K562 (cell line): ENCODE measurements at regions not wholly inside any gene's neighbourhood (a gene's known extent, or its start where the extent isn't known, plus 50 kb on each side); places are given as distances from the start of the nearest gene placed in this dataset.

Experiments used
- ARHGAP35 ChIP-seq: fragments of 450-650 bp; IDR thresholded peaks from 2 replicates; pipeline ENCODE4 v1.6.1; 2018; ENCODE audit not compliant: partially characterized antibody
- BDP1 ChIP-seq: IDR thresholded peaks from 3 replicates; pipeline ENCODE4 v1.6.1; 2011; ENCODE audit not compliant: insufficient read length, insufficient read depth
- BRD4 ChIP-seq: fragments of 200-600 bp; sonication (generic); IDR thresholded peaks from 2 replicates; pipeline ENCODE4 v1.6.1; 2017; ENCODE audit warnings: inconsistent platforms
- CBFA2T3 ChIP-seq: fragments of 450-650 bp; IDR thresholded peaks from 2 replicates; pipeline ENCODE4 v1.6.1; 2017
- CBX5 ChIP-seq: IDR thresholded peaks from 2 replicates; pipeline ENCODE4 v1.6.1; 2014; ENCODE audit warnings: low read depth, borderline replicate concordance
- CEBPB ChIP-seq: fragments of 450-650 bp; IDR thresholded peaks from 2 replicates; pipeline ENCODE4 v1.6.1; 2016; ENCODE audit warnings: missing genetic modification characterization, missing compliant biosample characterization
- DDX20 ChIP-seq: fragments of 450-650 bp; IDR thresholded peaks from 2 replicates; pipeline ENCODE4 v1.6.1; 2016; ENCODE audit warnings: missing genetic modification characterization, low read depth, mild to moderate bottlenecking, missing compliant biosample characterization, moderate library complexity
- GABPB2 ChIP-seq: fragments of 250-450 bp; sonication (Bioruptor Pico); conservative IDR thresholded peaks from 2 replicates; pipeline ENCODE4 v1.5.1; 2021; ENCODE audit warnings: mild to moderate bottlenecking
- HDAC8 ChIP-seq: fragments of 450-650 bp; IDR thresholded peaks from 2 replicates; pipeline ENCODE4 v1.6.1; 2016; ENCODE audit warnings: mild to moderate bottlenecking, missing genetic modification characterization, moderate library complexity, missing compliant biosample characterization
- L3MBTL2 ChIP-seq: fragments of 450-650 bp; IDR thresholded peaks from 2 replicates; pipeline ENCODE4 v1.6.1; 2016; ENCODE audit warnings: mild to moderate bottlenecking, moderate library complexity
- LARP7 ChIP-seq: fragments of 450-650 bp; IDR thresholded peaks from 2 replicates; pipeline ENCODE4 v1.6.1; 2016
- MECOM ChIP-seq: fragments of 250-450 bp; sonication (Bioruptor Pico); IDR thresholded peaks from 2 replicates; pipeline ENCODE4 v1.8.0; 2022; ENCODE audit warnings: inconsistent platforms
- MTA2 ChIP-seq: fragments of 450-650 bp; IDR thresholded peaks from 2 replicates; pipeline ENCODE4 v1.6.1; 2016; ENCODE audit warnings: low read depth
- MYNN ChIP-seq, 2 experiments: sonication (generic); formaldehyde crosslinking in 1 of 2; IDR thresholded peaks; 2 replicates each; pipeline versions ENCODE4 v1.5.0 to v1.6.1; 2016 to 2020; ENCODE audit warnings: antibody characterized with exemption in 1 of 2, missing genetic modification reagents in 1 of 2
- NR2C1 ChIP-seq, 2 experiments: fragments of 450-650 bp; IDR thresholded peaks; 2 replicates each; pipeline ENCODE4 v1.6.1; 2017; ENCODE audit warnings: mild to moderate bottlenecking in 2 of 2, antibody characterized with exemption in 1 of 2, inconsistent platforms in 1 of 2, missing compliant biosample characterization in 1 of 2, missing genetic modification characterization in 1 of 2
- PHF21A ChIP-seq: fragments of 450-650 bp; IDR thresholded peaks from 2 replicates; pipeline ENCODE4 v1.6.1; 2017; ENCODE audit warnings: low read depth, borderline replicate concordance
- ZNF124 ChIP-seq: sonication (generic); formaldehyde crosslinking; IDR thresholded peaks from 2 replicates; pipeline ENCODE4 v1.8.1; 2022; ENCODE audit warnings: missing genetic modification reagents
- ZNF23 ChIP-seq: fragments of 250-450 bp; sonication (Bioruptor Pico); IDR thresholded peaks from 2 replicates; pipeline ENCODE4 v1.4.0; 2020; ENCODE audit warnings: mild to moderate bottlenecking
- ZNF274 ChIP-seq: IDR thresholded peaks from 2 replicates; pipeline ENCODE4 v1.6.1; 2011; ENCODE audit warnings: low read depth, mild to moderate bottlenecking, low read length, moderate library complexity, borderline replicate concordance
- ZNF3 ChIP-seq: fragments of 250-450 bp; sonication (Bioruptor Pico); IDR thresholded peaks from 2 replicates; pipeline ENCODE4 v1.5.0; 2021; ENCODE audit warnings: mild to moderate bottlenecking, moderate library complexity
- TF ChIP-seq, protein P1 (sequence below): sonication (generic); formaldehyde crosslinking; IDR thresholded peaks from 2 replicates; pipeline ENCODE4 v1.5.0; 2020; ENCODE audit warnings: missing genetic modification reagents
- TF ChIP-seq, protein P2 (sequence below): sonication (generic); formaldehyde crosslinking; IDR thresholded peaks from 2 replicates; pipeline ENCODE4 v1.8.0; 2022; ENCODE audit warnings: missing genetic modification reagents, mild to moderate bottlenecking, borderline replicate concordance
- TF ChIP-seq, protein P3 (sequence below): fragments of 250-450 bp; sonication (Bioruptor Pico); IDR thresholded peaks from 2 replicates; pipeline ENCODE4 v1.8.0; 2022; ENCODE audit warnings: moderate library complexity, mild to moderate bottlenecking, inconsistent platforms
- TF ChIP-seq, protein P4 (sequence below): sonication (generic); formaldehyde crosslinking; IDR thresholded peaks from 2 replicates; pipeline ENCODE4 v1.8.0; 2022; ENCODE audit warnings: mild to moderate bottlenecking, missing genetic modification reagents
- TF ChIP-seq, protein P5 (sequence below), 2 experiments: fragments of 150-350 bp in 1 of 2; IDR thresholded peaks; 2 replicates each; pipeline ENCODE4 v1.6.1; 2012 to 2016; ENCODE audit warnings: low read depth in 2 of 2, low read length in 2 of 2, mild to moderate bottlenecking in 1 of 2, moderate library complexity in 1 of 2

DNA sequence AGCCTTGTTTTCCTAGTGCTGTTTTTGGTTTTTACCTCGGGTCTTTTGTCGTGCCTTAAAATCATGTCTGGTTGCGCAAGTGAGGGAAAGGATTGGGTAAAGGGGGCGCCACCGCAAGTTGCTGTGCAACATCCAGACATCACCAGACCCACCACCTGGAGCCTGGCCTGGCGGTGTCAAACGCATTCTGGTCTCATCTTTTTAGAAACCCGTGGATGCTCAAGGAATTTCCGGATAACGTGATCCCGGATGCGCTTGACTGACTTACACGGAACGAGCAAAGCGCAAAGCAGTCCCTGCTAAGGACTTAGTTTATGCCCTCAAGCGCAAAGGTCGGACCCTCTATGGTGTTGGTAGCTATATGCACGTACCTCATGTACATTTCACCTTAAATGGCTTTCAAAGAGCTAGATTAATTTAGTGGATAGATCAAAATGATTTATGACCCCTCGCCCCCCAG is 105.2 kb downstream of the OR2B2 start (continued):
- TF ChIP-seq HDAC8 (tag) (no peak), DDX20 (no peak), MTA2 (no peak), MYNN (IDR thresholded peaks at IDR 0.05) (no peak), MYNN (CRISPR knock-in tag; IDR thresholded peaks at IDR 0.05) (no peak), CEBPB (tag) (peak; percentile 99), ZNF23 (no peak), BDP1 (no peak), ZNF3 (CRISPR knock-in tag) (no peak), ZNF124 (CRISPR knock-in tag) (no peak), CBFA2T3 (no peak), LARP7 (no peak), L3MBTL2 (no peak), MECOM (no peak), ARHGAP35 (no peak), ZNF274 (no peak), CBX5 (no peak), BRD4 (peak; percentile 79; the same call in 1 of the 2 replicates), PHF21A (no peak), NR2C1 (IDR thresholded peaks at IDR 0.05) (no peak; the same call in 1 of the 2 replicates), NR2C1 (tag; IDR thresholded peaks at IDR 0.05) (0 out of 2 replicates have a peak, but pooled peaks have one; percentile 6), GABPB2 (CRISPR knock-in tag) (peak; percentile 6; the same call in 1 of the 2 replicates)
- TF ChIP-seq, protein P1, sequence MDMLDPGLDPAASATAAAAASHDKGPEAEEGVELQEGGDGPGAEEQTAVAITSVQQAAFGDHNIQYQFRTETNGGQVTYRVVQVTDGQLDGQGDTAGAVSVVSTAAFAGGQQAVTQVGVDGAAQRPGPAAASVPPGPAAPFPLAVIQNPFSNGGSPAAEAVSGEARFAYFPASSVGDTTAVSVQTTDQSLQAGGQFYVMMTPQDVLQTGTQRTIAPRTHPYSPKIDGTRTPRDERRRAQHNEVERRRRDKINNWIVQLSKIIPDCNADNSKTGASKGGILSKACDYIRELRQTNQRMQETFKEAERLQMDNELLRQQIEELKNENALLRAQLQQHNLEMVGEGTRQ (CRISPR knock-in tag): no peak
- TF ChIP-seq, protein P2, sequence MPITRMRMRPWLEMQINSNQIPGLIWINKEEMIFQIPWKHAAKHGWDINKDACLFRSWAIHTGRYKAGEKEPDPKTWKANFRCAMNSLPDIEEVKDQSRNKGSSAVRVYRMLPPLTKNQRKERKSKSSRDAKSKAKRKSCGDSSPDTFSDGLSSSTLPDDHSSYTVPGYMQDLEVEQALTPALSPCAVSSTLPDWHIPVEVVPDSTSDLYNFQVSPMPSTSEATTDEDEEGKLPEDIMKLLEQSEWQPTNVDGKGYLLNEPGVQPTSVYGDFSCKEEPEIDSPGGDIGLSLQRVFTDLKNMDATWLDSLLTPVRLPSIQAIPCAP (CRISPR knock-in tag): no peak
- TF ChIP-seq, protein P3, sequence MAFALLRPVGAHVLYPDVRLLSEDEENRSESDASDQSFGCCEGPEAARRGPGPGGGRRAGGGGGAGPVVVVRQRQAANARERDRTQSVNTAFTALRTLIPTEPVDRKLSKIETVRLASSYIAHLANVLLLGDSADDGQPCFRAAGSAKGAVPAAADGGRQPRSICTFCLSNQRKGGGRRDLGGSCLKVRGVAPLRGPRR: no peak
- TF ChIP-seq, protein P4, sequence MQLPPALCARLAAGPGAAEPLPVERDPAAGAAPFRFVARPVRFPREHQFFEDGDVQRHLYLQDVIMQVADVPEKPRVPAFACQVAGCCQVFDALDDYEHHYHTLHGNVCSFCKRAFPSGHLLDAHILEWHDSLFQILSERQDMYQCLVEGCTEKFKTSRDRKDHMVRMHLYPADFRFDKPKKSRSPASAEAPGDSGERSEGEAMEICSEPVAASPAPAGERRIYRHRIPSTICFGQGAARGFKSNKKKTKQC (CRISPR knock-in tag): no peak; the same call in 1 of the 2 replicates
- TF ChIP-seq, protein P5, sequence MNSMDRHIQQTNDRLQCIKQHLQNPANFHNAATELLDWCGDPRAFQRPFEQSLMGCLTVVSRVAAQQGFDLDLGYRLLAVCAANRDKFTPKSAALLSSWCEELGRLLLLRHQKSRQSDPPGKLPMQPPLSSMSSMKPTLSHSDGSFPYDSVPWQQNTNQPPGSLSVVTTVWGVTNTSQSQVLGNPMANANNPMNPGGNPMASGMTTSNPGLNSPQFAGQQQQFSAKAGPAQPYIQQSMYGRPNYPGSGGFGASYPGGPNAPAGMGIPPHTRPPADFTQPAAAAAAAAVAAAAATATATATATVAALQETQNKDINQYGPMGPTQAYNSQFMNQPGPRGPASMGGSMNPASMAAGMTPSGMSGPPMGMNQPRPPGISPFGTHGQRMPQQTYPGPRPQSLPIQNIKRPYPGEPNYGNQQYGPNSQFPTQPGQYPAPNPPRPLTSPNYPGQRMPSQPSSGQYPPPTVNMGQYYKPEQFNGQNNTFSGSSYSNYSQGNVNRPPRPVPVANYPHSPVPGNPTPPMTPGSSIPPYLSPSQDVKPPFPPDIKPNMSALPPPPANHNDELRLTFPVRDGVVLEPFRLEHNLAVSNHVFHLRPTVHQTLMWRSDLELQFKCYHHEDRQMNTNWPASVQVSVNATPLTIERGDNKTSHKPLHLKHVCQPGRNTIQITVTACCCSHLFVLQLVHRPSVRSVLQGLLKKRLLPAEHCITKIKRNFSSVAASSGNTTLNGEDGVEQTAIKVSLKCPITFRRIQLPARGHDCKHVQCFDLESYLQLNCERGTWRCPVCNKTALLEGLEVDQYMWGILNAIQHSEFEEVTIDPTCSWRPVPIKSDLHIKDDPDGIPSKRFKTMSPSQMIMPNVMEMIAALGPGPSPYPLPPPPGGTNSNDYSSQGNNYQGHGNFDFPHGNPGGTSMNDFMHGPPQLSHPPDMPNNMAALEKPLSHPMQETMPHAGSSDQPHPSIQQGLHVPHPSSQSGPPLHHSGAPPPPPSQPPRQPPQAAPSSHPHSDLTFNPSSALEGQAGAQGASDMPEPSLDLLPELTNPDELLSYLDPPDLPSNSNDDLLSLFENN (IDR thresholded peaks at IDR 0.05; ENCODE audit: low read depth in 2 of 2, low read length in 2 of 2): no peak
